T-cell (primary cell): ENCODE measurements at regions not wholly inside any gene's neighbourhood (a gene's known extent, or its start where the extent isn't known, plus 50 kb on each side); places are given as distances from the start of the nearest gene placed in this dataset.
"Not testable (repeated sequence)": the region's sequence is repeated elsewhere in the genome, so short reads cannot be mapped to it uniquely, and the experiment has no call there.

ENCODE experiments used
- ATAC-seq, 4 experiments: fragments of 200-7000 bp in 3 of 4; fragments of 150-1000 bp in 1 of 4; cut with Tn5 transposase; replicated peaks in 1 of 4; 1 replicate in 3 of 4; 2 replicates in 1 of 4; pipeline ENCODE4 v1.10.0; 2021; ENCODE audit warnings: moderate library complexity in 3 of 4, mild to moderate bottlenecking in 2 of 4, moderate number of reproducible peaks in 1 of 4
- CTCF ChIA-PET, 2 donors: fragments of 300-600 bp; sonication (Branson Sonifier 250); formaldehyde crosslinking; loops; one replicate each; lab custom pipeline; 2022; ENCODE audit warnings: antibody characterized with exemption in 2 of 2; lab: Charles Lee
- POLR2A ChIA-PET, 2 donors: fragments of 300-600 bp; sonication (Branson Sonifier 250); formaldehyde crosslinking; loops; one replicate each; lab custom pipeline; 2022; ENCODE audit warnings: antibody characterized with exemption in 2 of 2; lab: Charles Lee
- DNase-seq, 35 experiments: peaks; one replicate each; pipeline versions ENCODE4 v3.0.0 to v3.0.0-alpha.2; 2013 to 2023
- H3K27ac ChIP-seq: one replicate; pipeline ENCODE4 v1.5.1; 2013; ENCODE audit warnings: low read length
- H3K27me3 ChIP-seq, 2 experiments: replicated peaks in 1 of 2; 1 replicate in 1 of 2; 2 replicates in 1 of 2; pipeline versions ENCODE4 v1.6.1 to v1.7.0; 2013; ENCODE audit warnings: low read length in 1 of 2, mixed read lengths in 1 of 2; ENCODE audit not compliant: control insufficient read depth in 2 of 2, insufficient read depth in 2 of 2; ENCODE audit errors: extremely low read depth in 1 of 2
- H3K36me3 ChIP-seq, 2 donors: 1 replicate in 1 of 2; 2 replicates in 1 of 2; pipeline versions ENCODE4 v1.6.1 to v1.7.0; 2013; ENCODE audit warnings: low read length in 1 of 2; ENCODE audit not compliant: control insufficient read depth in 2 of 2, insufficient read depth in 1 of 2; ENCODE audit errors: extremely low read depth in 1 of 2
- H3K4me1 ChIP-seq, 2 experiments: 1 replicate in 1 of 2; 2 replicates in 1 of 2; pipeline versions ENCODE4 v1.6.1 to v1.7.0; 2013; ENCODE audit warnings: low read length in 2 of 2, mixed read lengths in 1 of 2; ENCODE audit not compliant: insufficient read depth in 2 of 2, control insufficient read depth in 1 of 2; ENCODE audit errors: extremely low read depth in 1 of 2
- H3K4me3 ChIP-seq, 2 donors: 1 replicate in 1 of 2; 2 replicates in 1 of 2; pipeline versions ENCODE4 v1.5.1 to v1.7.0; 2013; ENCODE audit warnings: mild to moderate bottlenecking in 2 of 2, low read length in 1 of 2, moderate library complexity in 1 of 2; ENCODE audit not compliant: control insufficient read depth in 1 of 2; ENCODE audit errors: extremely low read depth in 1 of 2
- H3K9me3 ChIP-seq: 2 replicates; pipeline ENCODE4 v1.7.0; 2013
- H3K27ac Mint-ChIP-seq, 2 donors: one replicate each; pipeline ENCODE4 v1.8.0; 2020 to 2021; ENCODE audit warnings: mild to moderate bottlenecking in 2 of 2, mixed read lengths in 2 of 2
- H3K27me3 Mint-ChIP-seq, 2 donors: one replicate each; pipeline ENCODE4 v1.8.0; 2021 to 2022; ENCODE audit warnings: mixed read lengths in 2 of 2
- H3K36me3 Mint-ChIP-seq: one replicate; pipeline ENCODE4 v1.8.0; 2021; ENCODE audit warnings: mixed read lengths
- H3K4me1 Mint-ChIP-seq, 3 donors: one replicate each; pipeline ENCODE4 v1.8.0; 2020 to 2022; ENCODE audit warnings: mixed read lengths in 3 of 3, mild to moderate bottlenecking in 1 of 3
- H3K4me3 Mint-ChIP-seq, 3 donors: one replicate each; pipeline ENCODE4 v1.8.0; 2020 to 2022; ENCODE audit warnings: mild to moderate bottlenecking in 3 of 3, mixed read lengths in 3 of 3, moderate library complexity in 3 of 3
- H3K9me3 Mint-ChIP-seq, 3 donors: one replicate each; pipeline ENCODE4 v1.8.0; 2020 to 2022; ENCODE audit warnings: mixed read lengths in 3 of 3
- WGBS: methylation state at CpG from one replicate; pipeline ENCODE4 v1.1.5; 2013; ENCODE audit warnings: missing lambda C conversion rate; ENCODE audit not compliant: insufficient coverage; 5-methylcytosine and 5-hydroxymethylcytosine counted together

GRCh38 chr12:105682821-105683220, 352.3 kb downstream of the C12orf75 start:
- H3K9me3 Mint-ChIP-seq, ATAC-seq, H3K9me3 ChIP-seq, H3K4me1 ChIP-seq, CTCF ChIA-PET, H3K36me3 Mint-ChIP-seq, H3K27me3 Mint-ChIP-seq, DNase-seq, H3K27me3 ChIP-seq, H3K4me1 Mint-ChIP-seq, H3K36me3 ChIP-seq, H3K27ac ChIP-seq, H3K27ac Mint-ChIP-seq, POLR2A ChIA-PET, H3K4me3 ChIP-seq, H3K4me3 Mint-ChIP-seq: not testable (repeated sequence)
- 45% methylated on average over 1 of the region's 1 CpG for WGBS

- H3K9me3 Mint-ChIP-seq, H3K4me3 Mint-ChIP-seq, H3K27ac Mint-ChIP-seq, ATAC-seq, H3K4me1 Mint-ChIP-seq, CTCF ChIA-PET, H3K4me1 ChIP-seq, H3K9me3 ChIP-seq, H3K27me3 Mint-ChIP-seq, H3K27ac ChIP-seq, POLR2A ChIA-PET, H3K4me3 ChIP-seq, DNase-seq, H3K36me3 Mint-ChIP-seq, H3K27me3 ChIP-seq, H3K36me3 ChIP-seq: not testable (repeated sequence)
- 57% methylated on average over 1 of the region's 4 CpGs for WGBS
Observed at GRCh38 chr12:105683836-105684235, 353.3 kb downstream of the C12orf75 start.

DNA sequence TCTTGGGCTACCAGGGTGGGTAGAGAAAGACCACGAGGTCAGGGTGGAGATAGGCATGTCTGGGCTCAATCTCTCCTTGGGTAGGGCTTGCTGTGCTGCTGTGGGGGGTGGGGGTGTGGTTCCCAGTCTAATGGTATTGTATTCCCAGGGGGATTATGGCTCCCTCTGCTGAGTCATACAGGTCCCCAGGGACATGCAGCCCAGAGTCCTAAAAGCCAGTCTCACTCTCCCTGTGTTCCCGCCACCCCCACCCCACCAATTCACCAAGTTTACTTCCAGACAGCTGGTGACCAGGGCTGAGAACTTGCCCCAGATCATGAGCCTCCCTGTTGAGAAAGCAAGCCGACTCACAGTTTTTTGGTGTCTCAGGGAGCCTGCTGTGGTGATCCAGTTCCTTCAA, 367.6 kb downstream of the C12orf75 start:
- H3K27ac Mint-ChIP-seq = no peak overlapping the region

DNA sequence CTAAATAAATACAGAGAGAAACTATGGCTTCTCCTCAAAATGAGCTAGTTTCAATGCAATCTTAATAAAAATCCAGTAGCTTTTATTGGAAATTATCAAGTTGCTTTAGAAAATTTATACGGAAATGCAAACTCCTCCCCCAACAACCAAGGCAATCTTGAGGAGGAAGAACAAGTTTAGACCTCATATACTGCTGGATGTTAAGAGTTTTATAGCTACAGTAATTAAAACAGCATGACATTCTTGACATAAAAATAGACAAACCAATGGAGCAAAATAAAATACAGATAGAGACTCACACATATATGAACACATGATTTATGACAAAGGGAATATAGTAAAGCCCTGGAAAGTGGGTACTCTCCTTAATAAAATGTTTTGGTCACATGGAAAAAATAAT, 368.7 kb downstream of the C12orf75 start:
- Histone ChIP-seq H3K27ac (no peak overlapping the region), H3K4me3 (no peak overlapping the region), H3K9me3 (no peaks in the 10 kb centered on the region), H3K4me1 (no peaks in the 10 kb centered on the region), H3K36me3 (no peaks in the 10 kb centered on the region), H3K27me3 (no peaks in the 10 kb centered on the region)
- Mint-ChIP-seq H3K4me3 (no peak overlapping the region), H3K27me3 (peaks cover 5 to 15% of the 10 kb centered on the region in 2 donors), H3K4me1 (no peaks in the 10 kb centered on the region), H3K9me3 (peaks cover 6 to 15% (median 9%) of the 10 kb centered on the region in 3 donors), H3K36me3 (no peaks in the 10 kb centered on the region), H3K27ac (no peak overlapping the region)
- POLR2A ChIA-PET = no interaction called here
- WGBS = no CpG with 5 or more reads among the region's 1 CpG
- no peak for DNase-seq
- CTCF ChIA-PET = no interaction called here
- ATAC-seq = no peak

More for the DNA sequence above, 367.6 kb downstream of the C12orf75 start:
- ChIA-PET POLR2A (no interaction called here), CTCF (no interaction called here)
- Histone ChIP-seq H3K9me3 (no peaks in the 10 kb centered on the region), H3K27ac (no peak overlapping the region), H3K4me1 (no peaks in the 10 kb centered on the region), H3K4me3 (no peak overlapping the region), H3K27me3 (no peaks in the 10 kb centered on the region), H3K36me3 (no peaks in the 10 kb centered on the region)
- H3K9me3 Mint-ChIP-seq = peaks cover 6 to 15% (median 9%) of the 10 kb centered on the region in 3 donors
- WGBS = 89% methylated on average over 2 of the region's 3 CpGs
- no peaks in the 10 kb centered on the region for H3K4me1 Mint-ChIP-seq
- no peak overlapping the region for H3K4me3 Mint-ChIP-seq
- ATAC-seq = no peak
- peaks cover 5 to 11% of the 10 kb centered on the region in 2 donors for H3K27me3 Mint-ChIP-seq
- DNase-seq = no peak
- H3K36me3 Mint-ChIP-seq = no peaks in the 10 kb centered on the region

- Mint-ChIP-seq H3K36me3 (no peaks in the 10 kb centered on the region), H3K9me3 (no peaks in the 10 kb centered on the region), H3K4me1 (no peaks in the 10 kb centered on the region), H3K27me3 (peaks cover 5 to 15% of the 10 kb centered on the region in 2 donors), H3K27ac (no peak overlapping the region), H3K4me3 (no peak overlapping the region)
- POLR2A ChIA-PET = no interaction called here
- 77% methylated on average over 5 of the region's 6 CpGs for WGBS
- Histone ChIP-seq H3K4me1 (no peaks in the 10 kb centered on the region), H3K4me3 (no peak overlapping the region), H3K27ac (no peak overlapping the region), H3K9me3 (no peaks in the 10 kb centered on the region), H3K27me3 (no peaks in the 10 kb centered on the region), H3K36me3 (no peaks in the 10 kb centered on the region)
- ATAC-seq (no peak), DNase-seq (no peak)
- CTCF ChIA-PET = no interaction called here
Observed at GRCh38 chr12:105704787-105705186, 374.3 kb downstream of the C12orf75 start.

DNA sequence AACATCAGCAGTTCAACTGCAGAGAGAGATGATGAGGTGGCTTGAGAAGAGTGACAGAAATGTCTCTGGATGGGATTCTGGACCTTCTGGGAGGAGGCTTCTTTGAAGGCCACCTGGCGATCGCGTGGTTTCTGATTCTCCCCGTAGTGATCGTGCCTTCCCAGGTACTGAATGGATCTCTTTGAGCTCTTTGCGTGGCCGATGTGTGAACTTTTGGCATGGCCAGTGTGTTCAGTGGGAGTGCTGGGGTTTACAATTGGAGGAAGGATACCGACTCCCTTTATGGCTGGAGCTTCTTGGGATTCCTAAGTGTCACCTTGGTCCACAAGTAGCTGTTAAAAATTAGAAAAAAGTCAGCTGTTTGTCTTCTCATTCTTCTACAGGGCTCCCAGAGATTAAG, 374.7 kb downstream of the C12orf75 start:
- Histone ChIP-seq H3K9me3 (no peaks in the 10 kb centered on the region), H3K27me3 (no peaks in the 10 kb centered on the region), H3K36me3 (no peaks in the 10 kb centered on the region), H3K4me3 (no peak overlapping the region), H3K27ac (no peak overlapping the region), H3K4me1 (no peaks in the 10 kb centered on the region)
- H3K27ac Mint-ChIP-seq = no peak overlapping the region
- ChIA-PET POLR2A (no interaction called here), CTCF (no interaction called here)
- ATAC-seq = no peak
- DNase-seq = no peak
- H3K4me1 Mint-ChIP-seq = no peaks in the 10 kb centered on the region
- no peak overlapping the region for H3K4me3 Mint-ChIP-seq
- no peaks in the 10 kb centered on the region for H3K9me3 Mint-ChIP-seq
- H3K27me3 Mint-ChIP-seq = peaks cover 5 to 15% of the 10 kb centered on the region in 2 donors
- WGBS = 96% methylated on average over 3 of the region's 8 CpGs
- H3K36me3 Mint-ChIP-seq = no peaks in the 10 kb centered on the region

GRCh38 chr12:105705765-105706164, 375.3 kb downstream of the C12orf75 start:
- CTCF ChIA-PET = no interaction called here
- POLR2A ChIA-PET = no interaction called here
- H3K4me1 Mint-ChIP-seq = no peaks in the 10 kb centered on the region
- no peaks in the 10 kb centered on the region for H3K9me3 Mint-ChIP-seq
- H3K27ac Mint-ChIP-seq = no peak overlapping the region
- Histone ChIP-seq H3K27me3 (no peaks in the 10 kb centered on the region), H3K9me3 (no peaks in the 10 kb centered on the region), H3K4me3 (no peak overlapping the region), H3K27ac (no peak overlapping the region), H3K4me1 (no peaks in the 10 kb centered on the region), H3K36me3 (no peaks in the 10 kb centered on the region)
- H3K4me3 Mint-ChIP-seq = no peak overlapping the region
- H3K36me3 Mint-ChIP-seq = no peaks in the 10 kb centered on the region
- WGBS = 24% methylated on average over 4 of the region's 7 CpGs
- peaks cover 5 to 10% of the 10 kb centered on the region in 2 donors for H3K27me3 Mint-ChIP-seq
- no peak for ATAC-seq
- DNase-seq = peak in 1 of 35 experiments; percentile 9
